NOMO-1 treated with dmso at 0.1 percent for 144 hours (cell line): ENCODE measurements at regions not wholly inside any gene's neighbourhood (a gene's known extent, or its start where the extent isn't known, plus 50 kb on each side); places are given as distances from the start of the nearest gene placed in this dataset.

Experiments used
- DNase-seq: peaks from one replicate; lab custom pipeline; 2025; ENCODE audit not compliant: unreplicated experiment; lab: John Stamatoyannopoulos, UW

GRCh38 chr2:6574121-6574520, 291.6 kb downstream of the CMPK2 start:
- no peak for DNase-seq

- DNase-seq, result no peak
Observed at GRCh38 chr2:6576302-6576701, 289.4 kb downstream of the CMPK2 start.

GRCh38 chr2:6577960-6578359, 287.7 kb downstream of the CMPK2 start:
- DNase-seq, result no peak

- no peak for DNase-seq
Observed at GRCh38 chr2:6578416-6578815, 287.3 kb downstream of the CMPK2 start.

- DNase-seq, result no peak
Observed at GRCh38 chr2:6579281-6579680, 286.4 kb downstream of the CMPK2 start.

- DNase-seq, result no peak
Observed at GRCh38 chr2:6580982-6581381, 284.7 kb downstream of the CMPK2 start.

- no peak for DNase-seq
Observed at GRCh38 chr2:6589150-6589549, 276.6 kb downstream of the CMPK2 start.

GRCh38 chr2:6590442-6590841, 275.3 kb downstream of the CMPK2 start:
- no peak for DNase-seq

- DNase-seq, result no peak
Observed at GRCh38 chr2:6602471-6602870, 263.2 kb downstream of the CMPK2 start.

GRCh38 chr2:6605836-6606505, 259.7 kb downstream of the CMPK2 start:
- no peak for DNase-seq

GRCh38 chr2:6617794-6618193, 247.9 kb downstream of the CMPK2 start:
- no peak for DNase-seq

- DNase-seq, result no peak
Observed at GRCh38 chr2:6618201-6618600, 247.5 kb downstream of the CMPK2 start.

- no peak for DNase-seq
Observed at GRCh38 chr2:6623746-6624145, 242.0 kb downstream of the CMPK2 start.

- DNase-seq, result no peak
Observed at GRCh38 chr2:6626401-6627012, 239.2 kb downstream of the CMPK2 start.

GRCh38 chr2:6627316-6627715, 238.4 kb downstream of the CMPK2 start:
- no peak for DNase-seq

GRCh38 chr2:6630209-6630608, 235.5 kb downstream of the CMPK2 start:
- no peak for DNase-seq

GRCh38 chr2:6635296-6635695, 230.4 kb downstream of the CMPK2 start:
- DNase-seq, result no peak

- DNase-seq, result no peak
Observed at GRCh38 chr2:6637330-6637729, 228.4 kb downstream of the CMPK2 start.

- DNase-seq, result no peak
Observed at GRCh38 chr2:6639929-6640620, 225.6 kb downstream of the CMPK2 start.

- DNase-seq, result no peak
Observed at GRCh38 chr2:6640621-6641015, 225.1 kb downstream of the CMPK2 start.

GRCh38 chr2:6641956-6642355, 223.8 kb downstream of the CMPK2 start:
- DNase-seq, result no peak

GRCh38 chr2:6644261-6644660, 221.4 kb downstream of the CMPK2 start:
- DNase-seq, result no peak
